IMR-90 (cell line): ENCODE measurements at regions not wholly inside any gene's neighbourhood (a gene's known extent, or its start where the extent isn't known, plus 50 kb on each side); places are given as distances from the start of the nearest gene placed in this dataset.

Experiments used
- ATAC-seq: fragments of 200-7000 bp; cut with Tn5 transposase; 2 replicates; pipeline ENCODE4 v1.9.1; 2020; ENCODE audit warnings: low read depth, mild to moderate bottlenecking, moderate library complexity
- BruUV-seq: library from RNA; stranded (reverse); fragments of 400-500 nt; replicated peaks from 2 replicates; lab custom pipeline; 2021; lab: Mats Ljungman, UMichigan
- CTCF ChIA-PET: fragments of 300-600 bp; formaldehyde crosslinking; extraction: SDS; loops from one replicate; lab custom pipeline; 2021; ENCODE audit warnings: antibody characterized with exemption; lab: Yijun Ruan, JAX
- POLR2A ChIA-PET: fragments of 300-600 bp; sonication (Branson Sonifier 250); formaldehyde crosslinking; loops from one replicate; lab custom pipeline; 2022; ENCODE audit warnings: antibody characterized with exemption; ENCODE audit not compliant: unreplicated experiment; lab: Charles Lee
- DNase-seq: peaks from one replicate; pipeline ENCODE4 v3.0.0; 2013
- H2AFZ ChIP-seq: replicated peaks from 2 replicates; pipeline ENCODE3; 2013; ENCODE audit warnings: low read length, mild to moderate bottlenecking; ENCODE audit not compliant: poor library complexity
- H2AK5ac ChIP-seq: 2 replicates; pipeline ENCODE4 v1.6.1; 2013; ENCODE audit warnings: low read depth, low read length, inconsistent platforms
- H2AK9ac ChIP-seq: replicated peaks from 2 replicates; pipeline ENCODE3; 2013; ENCODE audit warnings: mild to moderate bottlenecking, low read depth, low read length, moderate library complexity; ENCODE audit not compliant: poor library complexity
- H2BK120ac ChIP-seq: 2 replicates; pipeline ENCODE4 v1.6.1; 2013; ENCODE audit warnings: low read depth, low read length, inconsistent platforms
- H2BK15ac ChIP-seq: 3 replicates; pipeline ENCODE4 v1.6.1; 2013; ENCODE audit warnings: low read depth, low read length, inconsistent platforms
- H2BK20ac ChIP-seq: 2 replicates; pipeline ENCODE4 v1.6.1; 2013; ENCODE audit warnings: low read depth, mild to moderate bottlenecking, inconsistent platforms, low read length, moderate library complexity
- H2BK5ac ChIP-seq: 2 replicates; pipeline ENCODE4 v1.6.1; 2013; ENCODE audit warnings: mild to moderate bottlenecking, low read depth, low read length, inconsistent platforms; ENCODE audit not compliant: poor library complexity, severe bottlenecking
- H3K14ac ChIP-seq: replicated peaks from 2 replicates; pipeline ENCODE4 v1.6.1; 2013; ENCODE audit warnings: low read depth, low read length, inconsistent platforms
- H3K18ac ChIP-seq: 2 replicates; pipeline ENCODE4 v1.6.1; 2013; ENCODE audit warnings: low read depth, low read length, control low read depth
- H3K23ac ChIP-seq: 2 replicates; pipeline ENCODE4 v1.6.1; 2013; ENCODE audit warnings: low read depth, low read length, inconsistent platforms
- H3K27ac ChIP-seq: 2 replicates; pipeline ENCODE4 v1.5.1; 2013; ENCODE audit warnings: mild to moderate bottlenecking, control low read depth, low read length; ENCODE audit not compliant: insufficient read depth
- H3K27me3 ChIP-seq: 2 replicates; pipeline ENCODE4 v1.6.1; 2013; ENCODE audit warnings: low read length; ENCODE audit not compliant: control insufficient read depth, insufficient read depth
- H3K36me3 ChIP-seq: 2 replicates; pipeline ENCODE4 v1.6.1; 2013; ENCODE audit warnings: low read length, mixed read lengths; ENCODE audit not compliant: control insufficient read depth, insufficient read depth
- H3K4ac ChIP-seq: 2 replicates; pipeline ENCODE4 v1.6.1; 2013; ENCODE audit warnings: low read depth, low read length, inconsistent platforms
- H3K4me1 ChIP-seq: 2 replicates; pipeline ENCODE4 v1.6.1; 2013; ENCODE audit warnings: low read length, mixed read lengths; ENCODE audit not compliant: control insufficient read depth, insufficient read depth
- H3K4me2 ChIP-seq: 2 replicates; pipeline ENCODE4 v1.6.1; 2013; ENCODE audit warnings: low read depth, mild to moderate bottlenecking, control low read depth, low read length, moderate library complexity
- H3K4me3 ChIP-seq: 2 replicates; pipeline ENCODE4 v1.5.1; 2013; ENCODE audit warnings: low read depth, mild to moderate bottlenecking, control low read depth, low read length, moderate library complexity; ENCODE audit not compliant: insufficient read depth
- H3K56ac ChIP-seq: 2 replicates; pipeline ENCODE4 v1.6.1; 2013; ENCODE audit warnings: low read length, inconsistent platforms; ENCODE audit not compliant: insufficient read depth; ENCODE audit errors: extremely low read depth
- H3K79me1 ChIP-seq, 2 experiments: 2 replicates each; pipeline ENCODE4 v1.6.1; 2013; ENCODE audit warnings: low read length in 2 of 2, inconsistent platforms in 1 of 2, low read depth in 1 of 2
- H3K9ac ChIP-seq: 2 replicates; pipeline ENCODE4 v1.6.1; 2013; ENCODE audit warnings: low read depth, low read length, control low read depth
- H3K9me1 ChIP-seq: 2 replicates; pipeline ENCODE4 v1.6.1; 2013; ENCODE audit warnings: low read length, inconsistent platforms; ENCODE audit not compliant: insufficient read depth
- H3K9me3 ChIP-seq: 2 replicates; pipeline ENCODE4 v1.6.1; 2013; ENCODE audit warnings: low read length; ENCODE audit not compliant: control insufficient read depth, insufficient read depth
- H4K20me1 ChIP-seq: 2 replicates; pipeline ENCODE4 v1.6.1; 2013; ENCODE audit warnings: low read length, inconsistent platforms; ENCODE audit not compliant: insufficient read depth
- H4K5ac ChIP-seq: 2 replicates; pipeline ENCODE4 v1.6.1; 2013; ENCODE audit warnings: mild to moderate bottlenecking, low read depth, low read length, control low read depth
- H4K8ac ChIP-seq, 2 experiments: 2 replicates each; pipeline ENCODE4 v1.6.1; 2013; ENCODE audit warnings: low read depth in 2 of 2, low read length in 2 of 2, control low read depth in 1 of 2, inconsistent platforms in 1 of 2
- H4K91ac ChIP-seq: 2 replicates; pipeline ENCODE4 v1.6.1; 2013; ENCODE audit warnings: low read depth, low read length, inconsistent platforms; ENCODE audit not compliant: insufficient read depth
- CEBPB ChIP-seq: IDR thresholded peaks from 2 replicates; pipeline ENCODE4 v1.6.1; 2012; ENCODE audit warnings: low read depth, low read length, improper control_type of control experiment
- ELK1 ChIP-seq: fragments of 150-350 bp; IDR thresholded peaks from 2 replicates; pipeline ENCODE4 v1.6.1; 2016; ENCODE audit warnings: low read depth, mild to moderate bottlenecking, low read length, moderate library complexity, borderline replicate concordance
- MAZ ChIP-seq: IDR thresholded peaks from 2 replicates; pipeline ENCODE4 v1.6.1; 2012; ENCODE audit warnings: low read depth, mild to moderate bottlenecking, low read length, improper control_type of control experiment, moderate library complexity, borderline replicate concordance
- NFE2L2 ChIP-seq: fragments of 150-350 bp; IDR thresholded peaks from 2 replicates; pipeline ENCODE4 v1.6.1; 2016; ENCODE audit warnings: low read depth, mild to moderate bottlenecking, low read length
- SMC3 ChIP-seq: fragments of 150-350 bp; IDR thresholded peaks from 2 replicates; pipeline ENCODE4 v1.6.1; 2016; ENCODE audit warnings: low read depth, mild to moderate bottlenecking, antibody characterized with exemption, low read length, moderate library complexity
- WGBS, 2 experiments: methylation state at CpG; one replicate each; pipeline versions ENCODE4 v1.1.5 to v1.1.7; 2013; ENCODE audit warnings: missing lambda C conversion rate in 2 of 2; ENCODE audit not compliant: insufficient read length in 1 of 2; ENCODE audit errors: extremely low coverage in 2 of 2; 5-methylcytosine and 5-hydroxymethylcytosine counted together
- dilution Hi-C: fragments of 300-500 bp; cut with HindIII; formaldehyde crosslinking; loops from one replicate; pipeline ENCODE4 v1.14.3; 2018; ENCODE audit warnings: low sequenced_read_pairs; ENCODE audit not compliant: unreplicated experiment
- in situ Hi-C: fragments of 300-500 bp; cut with MboI; formaldehyde crosslinking; loops from 3 replicates; pipeline ENCODE4 v1.14.3; 2019; ENCODE audit warnings: low sequenced_read_pairs, inconsistent platforms, mixed read lengths
- intact Hi-C: fragments of 100-400 bp; cut with micrococcal nuclease; formaldehyde crosslinking; loops from 2 replicates; pipeline ENCODE4 v1.10.0; 2022

- no peak overlapping the region for H2AK5ac ChIP-seq
- intact Hi-C loops, result no loop called here
- 80% methylated on average over 1 of the region's 6 CpGs; no CpG with 5 or more reads in 1 of the 2 experiments for WGBS, 2 experiments
These were observed 465.5 kb downstream of the GUCY1A2 start for GRCh38 chr11:106552694-106553203.

More at GRCh38 chr11:106552694-106553203, 465.5 kb downstream of the GUCY1A2 start:
- Histone ChIP-seq H3K4me2 (no peak overlapping the region), H3K23ac (no peak overlapping the region), H3K9me3 (no peaks in the 10 kb centered on the region; the same call in 1 of the 2 replicates), H4K8ac (no peak overlapping the region), H3K56ac (no peak overlapping the region), H2BK5ac (no peak overlapping the region), H3K14ac (no peak overlapping the region), H2BK120ac (no peak overlapping the region), H3K9me1 (no peaks in the 10 kb centered on the region), H3K4ac (no peak overlapping the region), H4K91ac (no peak overlapping the region), H2AK9ac (no peak overlapping the region), H2BK15ac (no peak overlapping the region), H3K27me3 (no peaks in the 10 kb centered on the region), H3K18ac (no peak overlapping the region), H3K27ac (no peak overlapping the region), H3K9ac (no peak overlapping the region), H3K36me3 (no peaks in the 10 kb centered on the region), H4K5ac (no peak overlapping the region), H4K20me1 (no peaks in the 10 kb centered on the region), H2AFZ (no peak overlapping the region), H3K79me1 (no peaks in the 10 kb centered on the region), H3K4me1 (no peaks in the 10 kb centered on the region), H2BK20ac (no peak overlapping the region), H3K4me3 (no peak overlapping the region)
- CTCF ChIA-PET, result interaction anchor here (0.5 kb wide), 1 partner anchor 208 kb away, joined by 4 read pairs; no protein-coding TSS in a partner anchor
- BruUV-seq, result no TSS peak
- DNase-seq, result no peak
- in situ Hi-C loops, result no loop called here
- TF ChIP-seq SMC3, result no peak
- no peak for TF ChIP-seq MAZ
- TF ChIP-seq NFE2L2, result no peak
- no peak for TF ChIP-seq CEBPB
- TF ChIP-seq ELK1, result no peak
- dilution Hi-C loops, result no loop called here
- ATAC-seq, result no peak
- POLR2A ChIA-PET, result no interaction called here
